Thymus (tissue), 11 donors: ENCODE measurements at regions not wholly inside any gene's neighbourhood (a gene's known extent, or its start where the extent isn't known, plus 50 kb on each side); places are given as distances from the start of the nearest gene placed in this dataset.
A peak's percentile ranks its signal among the peaks of the same experiment; 100 is the strongest.
"Not testable (repeated sequence)": the region's sequence is repeated elsewhere in the genome, so short reads cannot be mapped to it uniquely, and the experiment has no call there.

Experiments
- DNase-seq, 9 donors: peaks; one replicate each; pipeline ENCODE4 v3.0.0-alpha.2; 2013; ENCODE audit warnings: low spot score in 9 of 9, low read depth in 6 of 9, missing footprints in 1 of 9
- H3K27ac ChIP-seq, 2 donors: one replicate each; pipeline ENCODE4 v1.5.1; 2013; ENCODE audit warnings: control low read depth in 1 of 2, low read depth in 1 of 2, low read length in 1 of 2, mild to moderate bottlenecking in 1 of 2, moderate library complexity in 1 of 2
- H3K27me3 ChIP-seq, 2 donors: one replicate each; pipeline ENCODE4 v1.5.1; 2013; ENCODE audit warnings: low read length in 1 of 2; ENCODE audit not compliant: control insufficient read depth in 2 of 2, insufficient read depth in 1 of 2
- H3K36me3 ChIP-seq, 2 donors: one replicate each; pipeline ENCODE4 v1.5.1; 2013; ENCODE audit warnings: low read length in 1 of 2, mild to moderate bottlenecking in 1 of 2, moderate library complexity in 1 of 2; ENCODE audit not compliant: control insufficient read depth in 2 of 2, insufficient read depth in 2 of 2
- H3K4me1 ChIP-seq, 2 donors: one replicate each; pipeline ENCODE4 v1.5.1; 2013; ENCODE audit warnings: low read length in 2 of 2; ENCODE audit not compliant: control insufficient read depth in 2 of 2, insufficient read depth in 2 of 2
- H3K4me3 ChIP-seq, 2 donors: one replicate each; pipeline ENCODE4 v1.5.1; 2013; ENCODE audit warnings: low read length in 2 of 2, control low read depth in 1 of 2, mild to moderate bottlenecking in 1 of 2
- H3K9me3 ChIP-seq, 2 donors: one replicate each; pipeline ENCODE4 v1.5.1; 2013; ENCODE audit warnings: low read length in 1 of 2, mild to moderate bottlenecking in 1 of 2; ENCODE audit not compliant: control insufficient read depth in 2 of 2, insufficient read depth in 1 of 2
- WGBS: extraction: QIAGEN DNeasy Blood & Tissue Kit; methylation state at CpG from one replicate; pipeline ENCODE4 v1.1.7; 2013; 5-methylcytosine and 5-hydroxymethylcytosine counted together
- donor health status: healthy.

DNA sequence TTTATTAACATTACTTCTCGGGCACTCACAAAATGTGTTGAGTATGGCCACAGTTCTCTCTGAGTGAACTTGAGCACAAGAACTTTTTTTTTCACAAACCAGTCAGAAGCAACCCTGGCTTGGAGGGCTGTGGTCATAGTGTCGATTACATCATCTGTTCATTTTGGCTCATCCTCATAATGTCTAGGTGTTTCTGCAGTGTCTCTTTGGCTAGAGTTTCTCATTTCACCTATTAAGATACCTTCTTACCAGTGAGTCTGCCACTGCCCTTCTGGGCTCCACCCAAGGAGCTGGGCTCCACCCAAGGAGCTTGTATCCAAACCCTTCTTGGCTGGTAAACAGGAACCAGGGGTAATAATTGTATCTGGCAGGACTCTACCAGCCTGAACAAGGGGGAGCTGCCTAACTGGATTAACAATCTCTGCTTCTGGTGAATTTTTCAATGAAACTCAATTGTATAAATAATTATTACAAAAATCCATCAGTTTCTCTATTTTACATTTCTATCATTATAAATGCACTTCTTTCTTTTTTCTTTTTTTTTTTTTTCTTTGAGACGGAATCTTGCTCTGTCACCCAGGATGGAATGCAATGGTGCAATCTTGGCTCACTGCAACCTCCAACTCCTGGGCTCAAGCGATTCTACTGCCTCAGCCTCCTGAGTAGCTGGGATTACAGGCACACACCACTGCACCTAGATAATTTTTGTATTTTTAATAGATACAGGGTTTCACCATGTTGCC, 667.7 kb upstream of the SLIT2 start:
- WGBS, result 95% methylated on average over 4 of the region's 4 CpGs
- Histone ChIP-seq H3K4me3 (no peak overlapping the region), H3K4me1 (no peaks in the 10 kb centered on the region), H3K27me3 (no peaks in the 10 kb centered on the region), H3K27ac (no peak overlapping the region), H3K36me3 (no peaks in the 10 kb centered on the region), H3K9me3 (no peaks in the 10 kb centered on the region)
- DNase-seq, result no peak

DNA sequence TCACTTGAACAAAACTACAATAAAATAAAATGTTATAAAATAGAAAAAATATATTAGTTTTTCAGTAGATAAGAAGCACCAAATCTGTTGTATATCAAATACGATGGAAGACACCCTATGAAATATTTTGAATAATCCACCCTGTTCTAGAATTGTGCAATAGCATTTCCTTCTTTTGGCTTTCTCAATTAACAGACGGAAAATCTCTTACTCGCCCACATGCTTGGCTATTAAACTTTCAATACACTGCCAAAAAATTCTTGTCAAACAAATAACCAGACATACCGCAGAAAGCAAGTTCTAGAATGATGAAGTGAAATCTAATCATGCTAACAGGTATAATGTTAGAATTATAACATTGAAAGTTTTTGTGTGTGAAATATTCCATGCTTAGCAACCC, 671.6 kb upstream of the SLIT2 start:
- no peak for DNase-seq
- H3K4me1 ChIP-seq, result no peaks in the 10 kb centered on the region
- no peak overlapping the region for H3K27ac ChIP-seq
- no peaks in the 10 kb centered on the region for H3K27me3 ChIP-seq
- 89% methylated on average over 4 of the region's 4 CpGs for WGBS
- no peaks in the 10 kb centered on the region for H3K36me3 ChIP-seq
- no peaks in the 10 kb centered on the region for H3K9me3 ChIP-seq
- no peak overlapping the region for H3K4me3 ChIP-seq

DNA sequence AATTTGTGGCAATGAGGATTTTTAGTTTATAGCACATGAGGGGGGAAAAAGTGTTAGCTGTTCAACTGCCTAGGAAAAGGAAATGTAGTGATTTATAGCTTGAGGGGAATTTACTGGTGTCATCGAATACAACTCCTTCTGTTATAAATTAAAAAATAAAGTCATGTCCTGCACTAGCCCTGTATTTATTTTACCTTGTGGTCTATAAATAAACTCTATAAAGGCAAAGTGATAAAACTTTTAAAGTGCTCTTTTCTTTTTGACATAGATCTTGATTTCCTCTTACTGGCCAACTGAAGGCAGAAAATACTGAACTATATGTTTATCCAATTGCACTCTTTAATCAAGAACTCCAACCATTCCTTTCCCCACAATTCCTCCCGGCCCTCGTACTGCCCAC, 672.1 kb upstream of the SLIT2 start:
- Histone ChIP-seq H3K4me3 (no peak overlapping the region), H3K4me1 (no peaks in the 10 kb centered on the region), H3K9me3 (no peaks in the 10 kb centered on the region), H3K27ac (no peak overlapping the region), H3K36me3 (no peaks in the 10 kb centered on the region), H3K27me3 (no peaks in the 10 kb centered on the region)
- 59% methylated on average over 3 of the region's 3 CpGs for WGBS
- DNase-seq, result no peak

DNA sequence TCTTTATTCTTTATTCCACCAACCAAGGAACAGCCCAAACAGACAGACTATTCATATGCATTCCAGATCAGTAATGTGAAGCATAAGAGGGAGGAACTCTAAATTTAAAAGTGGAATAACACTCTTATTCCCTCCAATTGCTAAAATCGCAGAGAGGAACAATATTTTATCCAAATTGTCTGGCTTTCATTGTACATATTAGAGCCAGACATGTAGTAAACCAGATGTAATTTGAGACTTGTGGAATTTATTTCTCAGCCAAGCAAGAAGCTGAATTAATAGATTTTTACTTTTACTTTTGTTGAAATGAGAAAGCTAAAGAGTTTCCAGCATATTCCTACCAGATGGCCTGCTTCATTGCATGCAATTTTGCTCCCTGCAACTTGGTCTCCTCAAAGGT, 674.6 kb upstream of the SLIT2 start:
- DNase-seq, result no peak
- H3K4me3 ChIP-seq, result no peak overlapping the region
- no peaks in the 10 kb centered on the region for H3K36me3 ChIP-seq
- no peaks in the 10 kb centered on the region for H3K9me3 ChIP-seq
- H3K27me3 ChIP-seq, result no peaks in the 10 kb centered on the region
- 91% methylated on average over 1 of the region's 1 CpG for WGBS
- no peaks in the 10 kb centered on the region for H3K4me1 ChIP-seq
- H3K27ac ChIP-seq, result no peak overlapping the region

DNA sequence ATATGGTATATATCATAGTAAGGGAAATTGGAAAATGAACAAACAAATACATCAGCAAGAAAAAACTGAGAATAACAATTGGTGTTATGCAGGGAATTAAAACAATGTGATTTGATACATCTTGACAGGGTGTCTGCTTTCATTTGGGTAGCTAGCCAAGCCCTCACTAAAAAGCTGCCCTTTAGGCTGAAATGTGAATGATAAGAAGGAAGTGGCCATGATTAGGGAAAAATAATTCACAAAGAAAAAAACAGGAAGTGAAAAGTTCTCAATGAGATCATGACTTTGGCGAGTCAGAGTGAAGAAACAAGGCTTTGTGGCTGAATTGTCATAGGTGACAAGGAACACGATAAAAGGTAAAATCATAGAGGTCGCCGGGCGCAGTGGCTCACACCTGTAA, 675.8 kb upstream of the SLIT2 start:
- H3K4me1 ChIP-seq, result no peaks in the 10 kb centered on the region
- peak in 1 of 9 donors; percentile 1 for DNase-seq
- H3K27ac ChIP-seq, result no peak overlapping the region
- H3K27me3 ChIP-seq, result no peaks in the 10 kb centered on the region
- no peak overlapping the region for H3K4me3 ChIP-seq
- WGBS, result 77% methylated on average over 5 of the region's 5 CpGs
- H3K9me3 ChIP-seq, result no peaks in the 10 kb centered on the region
- no peaks in the 10 kb centered on the region for H3K36me3 ChIP-seq

DNA sequence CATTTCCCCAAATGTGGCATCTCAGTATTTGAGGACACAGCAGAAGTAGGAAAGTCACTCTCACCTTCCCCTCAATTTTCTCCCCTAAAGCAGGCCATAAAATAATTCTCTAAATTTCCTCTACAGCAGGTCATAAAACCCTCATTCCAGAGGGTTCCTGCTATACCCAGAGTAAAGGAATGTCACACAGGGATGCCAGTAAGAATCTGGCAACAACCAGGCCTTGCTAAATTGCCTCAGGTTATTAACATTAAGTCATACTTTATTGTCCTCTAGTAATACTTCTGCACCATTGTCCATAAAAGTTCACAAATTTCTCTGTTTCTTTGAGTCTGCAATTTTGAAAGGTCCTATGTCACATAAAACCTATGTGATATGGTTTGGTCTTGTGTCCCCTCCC, 685.7 kb upstream of the SLIT2 start:
- Histone ChIP-seq H3K27me3 (no peaks in the 10 kb centered on the region), H3K9me3 (no peaks in the 10 kb centered on the region), H3K4me3 (no peak overlapping the region), H3K4me1 (no peaks in the 10 kb centered on the region), H3K27ac (no peak overlapping the region), H3K36me3 (no peaks in the 10 kb centered on the region)
- no peak for DNase-seq

DNA sequence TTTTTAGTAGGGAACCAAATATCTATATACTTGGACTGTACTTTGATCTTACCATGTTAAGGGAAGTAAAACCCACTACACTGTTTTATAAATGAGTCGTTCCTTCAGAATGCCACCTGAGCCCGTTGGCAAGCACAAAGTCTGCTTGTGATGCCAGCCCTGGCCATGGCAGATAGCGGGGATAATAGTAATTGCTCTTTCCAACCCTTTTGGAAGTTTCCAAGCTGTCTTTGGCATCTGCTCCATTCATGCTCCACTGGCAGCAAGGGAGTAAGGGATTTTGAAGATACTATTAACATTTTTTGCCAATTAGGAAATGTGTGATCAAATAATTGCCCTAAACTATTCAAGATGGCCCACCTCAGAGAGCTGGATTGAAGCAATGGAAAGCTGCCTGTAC, 689.2 kb upstream of the SLIT2 start:
- 90% methylated on average over 3 of the region's 3 CpGs for WGBS
- H3K27me3 ChIP-seq, result no peaks in the 10 kb centered on the region
- H3K27ac ChIP-seq, result no peak overlapping the region
- H3K36me3 ChIP-seq, result no peaks in the 10 kb centered on the region
- no peak overlapping the region for H3K4me3 ChIP-seq
- DNase-seq, result no peak
- H3K9me3 ChIP-seq, result no peaks in the 10 kb centered on the region
- H3K4me1 ChIP-seq, result no peaks in the 10 kb centered on the region

DNA sequence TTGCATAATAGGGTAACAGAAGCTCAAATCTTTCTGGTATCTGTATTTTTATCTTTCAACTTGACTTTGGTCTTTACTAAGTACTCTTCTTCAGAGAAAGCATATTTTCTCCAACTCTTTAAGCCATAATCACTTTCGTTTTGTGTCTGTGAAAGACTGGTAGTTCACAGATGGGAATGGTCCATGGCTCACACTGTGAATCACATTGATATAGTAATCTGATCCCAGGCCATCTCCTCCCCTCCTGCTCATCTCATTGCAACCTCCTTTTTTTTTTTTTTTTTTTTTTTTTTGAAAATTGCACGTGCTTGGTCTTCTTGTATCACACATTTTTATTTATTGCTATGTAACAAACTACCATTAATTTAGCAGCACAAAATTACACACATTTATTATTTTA, 694.5 kb upstream of the SLIT2 start:
- H3K9me3 ChIP-seq, result no peaks in the 10 kb centered on the region
- H3K27me3 ChIP-seq, result no peaks in the 10 kb centered on the region
- H3K27ac ChIP-seq, result no peak overlapping the region
- no peaks in the 10 kb centered on the region for H3K36me3 ChIP-seq
- no peak for DNase-seq
- no peaks in the 10 kb centered on the region for H3K4me1 ChIP-seq
- H3K4me3 ChIP-seq, result no peak overlapping the region
- WGBS, result 83% methylated on average over 2 of the region's 2 CpGs

DNA sequence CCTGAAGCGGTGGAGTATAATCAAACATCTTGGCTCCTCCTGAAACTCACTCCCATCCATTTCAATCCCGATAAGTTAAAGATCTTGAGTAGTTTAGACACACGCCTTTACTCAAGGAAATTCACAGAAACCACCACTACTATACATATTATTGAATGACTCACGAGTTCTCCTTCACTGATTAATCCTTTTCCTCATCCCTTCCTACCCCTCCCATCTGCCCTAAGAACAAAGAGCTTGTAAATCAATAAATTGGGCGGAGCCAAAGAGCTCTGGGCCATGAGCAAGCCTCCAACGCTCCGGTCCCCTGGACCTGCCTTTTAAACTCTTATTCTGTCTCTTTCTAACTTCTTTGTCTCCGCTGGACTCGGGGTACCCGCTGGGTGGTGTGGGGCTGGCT, 695.4 kb upstream of the SLIT2 start:
- not testable (repeated sequence) for H3K36me3 ChIP-seq, H3K27me3 ChIP-seq, H3K4me3 ChIP-seq, H3K9me3 ChIP-seq, H3K27ac ChIP-seq, H3K4me1 ChIP-seq, DNase-seq
- WGBS, result 92% methylated on average over 10 of the region's 10 CpGs

DNA sequence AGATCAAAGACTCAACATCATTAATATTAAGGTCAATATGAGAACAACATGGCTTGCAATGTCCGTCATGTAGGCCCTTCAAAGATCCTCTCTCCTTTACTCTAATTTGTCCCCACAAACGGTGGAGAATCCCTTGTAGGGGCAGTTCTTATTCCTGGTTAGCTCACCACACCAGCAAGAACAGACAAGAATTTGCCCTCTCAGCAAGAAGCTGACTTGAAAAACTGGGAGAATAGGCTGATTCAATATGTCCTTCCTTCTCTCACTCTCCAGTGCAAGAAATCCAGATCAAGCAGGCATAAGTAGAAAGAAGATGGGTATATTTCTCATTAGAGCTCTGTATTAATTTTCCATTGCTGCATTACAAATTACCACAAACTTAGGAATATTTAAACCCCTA, 704.2 kb upstream of the SLIT2 start:
- Histone ChIP-seq H3K4me1 (no peaks in the 10 kb centered on the region), H3K27me3 (no peaks in the 10 kb centered on the region), H3K4me3 (no peak overlapping the region), H3K36me3 (no peaks in the 10 kb centered on the region), H3K9me3 (no peaks in the 10 kb centered on the region), H3K27ac (no peak overlapping the region)
- 77% methylated on average over 2 of the region's 2 CpGs for WGBS
- no peak for DNase-seq
